T-helper 2 cell treated with Interferon-gamma antibody and Interleukin-4, amounts not matched to agents 100 ng/mL and 5 ng/mL, for 36 hours (primary cell): ENCODE measurements at regions not wholly inside any gene's neighbourhood (a gene's known extent, or its start where the extent isn't known, plus 50 kb on each side); places are given as distances from the start of the nearest gene placed in this dataset.
"Not testable (repeated sequence)": the region's sequence is repeated elsewhere in the genome, so short reads cannot be mapped to it uniquely, and the experiment has no call there.

Experiments used
- intact Hi-C: fragments of 100-400 bp; cut with micrococcal nuclease; formaldehyde crosslinking; loops from one replicate; pipeline ENCODE4 v1.15.1; 2023

DNA sequence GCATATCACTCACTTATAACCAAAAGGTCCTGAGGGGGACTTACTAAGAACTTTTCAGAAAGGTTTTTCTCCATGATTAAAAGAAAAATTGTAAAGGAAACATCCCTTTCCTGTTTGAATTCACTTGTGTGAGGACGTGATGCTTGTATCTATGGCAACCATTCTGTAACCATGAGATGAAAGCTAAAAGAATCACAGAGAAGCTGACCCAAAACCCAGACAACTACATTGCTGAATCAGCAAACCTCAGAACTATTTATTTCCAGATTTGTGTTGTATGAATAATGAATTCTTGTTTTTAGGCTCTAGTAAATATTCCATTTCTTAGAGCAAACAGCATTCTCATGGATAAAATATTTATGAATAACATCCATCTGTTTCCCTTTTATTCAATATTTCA lies 91.2 kb downstream of the RCHY1 start:
- intact Hi-C loops: no loop called here

GRCh38 chr4:75412746-75413145 lies 101.5 kb downstream of the RCHY1 start:
- intact Hi-C loops: no loop called here

DNA sequence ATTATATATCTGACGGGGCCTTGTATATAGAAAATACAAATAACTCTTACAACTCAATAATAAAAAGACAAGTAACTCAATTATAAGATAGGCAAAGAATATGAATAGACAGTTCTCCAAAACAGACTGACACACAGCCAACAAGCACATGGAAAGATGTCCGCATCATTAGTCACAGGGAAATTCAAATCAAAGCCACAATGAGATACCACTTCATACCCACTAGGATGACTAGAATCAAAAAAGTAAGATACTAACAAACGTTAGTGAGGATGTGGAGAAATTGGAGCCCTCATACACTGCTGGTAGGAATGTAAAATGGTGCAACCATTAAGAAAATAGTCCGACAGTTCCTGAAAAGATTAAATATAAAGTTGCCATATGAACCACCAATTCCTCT lies 115.7 kb downstream of the RCHY1 start:
- intact Hi-C loops: no loop called here

DNA sequence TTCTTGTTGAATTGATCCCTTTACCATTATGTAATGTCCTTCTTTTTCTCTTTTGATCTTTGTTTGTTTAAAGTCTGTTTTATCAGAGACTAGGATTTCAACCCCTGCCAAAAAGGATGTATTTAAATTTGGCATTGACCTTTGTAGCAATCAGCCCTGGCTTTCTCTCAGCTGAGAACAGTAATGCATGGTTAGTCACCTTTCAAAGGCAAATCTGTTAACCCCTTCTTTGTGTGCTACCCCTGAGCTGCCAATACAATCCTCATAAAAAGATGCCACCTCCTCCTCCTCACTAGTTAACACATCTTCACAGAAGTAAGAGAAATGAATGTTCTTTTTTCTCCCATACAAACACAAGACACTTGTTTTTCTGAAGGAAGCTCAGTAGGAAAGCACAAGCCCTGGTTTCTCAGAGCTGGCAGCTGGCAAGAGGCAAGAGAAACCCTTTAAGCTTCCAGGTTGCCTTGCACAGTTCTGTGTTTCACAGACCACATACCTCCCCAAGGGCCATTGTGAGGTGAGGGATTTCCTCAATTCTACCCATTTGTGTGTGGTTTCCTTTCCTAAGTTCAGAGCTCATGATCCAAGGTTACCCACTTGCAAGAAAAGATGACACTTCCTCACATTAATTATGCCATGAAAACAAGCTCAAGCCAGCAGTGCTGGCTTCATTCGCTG lies 122.6 kb downstream of the RCHY1 start:
- intact Hi-C loops: no loop called here

- intact Hi-C loops: not testable (repeated sequence)
Observed at GRCh38 chr4:75386426-75386825, 127.8 kb downstream of the RCHY1 start.

DNA sequence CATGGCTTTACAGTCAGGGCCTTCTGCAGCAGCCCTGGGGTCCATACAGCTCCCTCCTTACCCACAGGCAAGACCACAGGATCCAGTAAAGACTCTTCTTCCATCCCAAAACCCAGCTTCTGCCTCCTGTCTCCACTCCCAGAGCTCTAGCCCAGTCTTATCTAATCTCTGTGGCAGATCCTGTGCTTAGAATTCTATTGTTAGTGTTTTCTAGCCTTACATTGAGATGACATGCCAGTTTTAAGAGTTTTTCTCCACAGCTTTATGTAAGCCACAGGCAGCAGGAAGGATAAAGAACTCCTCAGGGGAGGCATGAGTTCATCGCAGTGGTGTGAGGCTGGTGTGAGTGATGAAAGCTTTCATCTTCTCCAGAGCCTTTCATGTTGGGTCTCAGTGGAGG lies 129.1 kb downstream of the RCHY1 start:
- intact Hi-C loops: no loop called here

DNA sequence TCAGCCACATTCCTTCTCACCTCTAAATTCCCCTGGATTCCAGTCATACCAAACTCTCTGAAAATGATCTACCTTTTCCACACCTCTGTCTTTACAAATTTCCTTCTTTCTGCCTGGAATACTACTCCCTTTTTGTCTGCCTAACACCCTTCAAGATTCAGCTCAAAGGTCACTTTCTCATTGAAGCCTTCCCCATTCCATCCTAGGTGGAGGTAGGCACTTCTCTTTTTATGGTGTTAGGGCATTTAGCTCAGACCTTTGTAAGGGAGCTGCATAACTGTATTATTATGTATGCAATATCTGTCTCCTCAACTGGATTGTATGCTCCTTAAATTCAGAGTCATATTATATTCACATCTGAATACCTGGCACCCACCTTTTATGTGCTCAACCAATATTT lies 137.7 kb downstream of the RCHY1 start:
- intact Hi-C loops: no loop called here

DNA sequence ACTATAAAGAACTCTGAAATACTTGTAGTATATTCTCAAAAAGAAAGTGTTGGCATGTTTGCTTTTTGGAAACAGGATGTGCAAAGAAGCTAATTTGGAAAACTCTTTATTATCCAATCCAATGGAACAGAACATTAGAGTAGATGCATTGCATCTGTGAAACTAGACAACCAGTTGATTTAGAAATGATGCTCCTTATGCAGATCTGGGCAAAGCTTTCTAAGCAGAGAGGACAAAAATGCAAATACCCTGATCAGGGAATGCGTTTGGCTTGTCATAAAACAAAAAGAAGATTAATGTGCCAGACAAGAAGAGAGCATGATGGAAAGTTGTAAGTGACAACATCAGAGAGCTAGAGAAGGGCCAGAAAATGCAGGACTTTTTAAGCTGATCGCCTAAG lies 142.3 kb downstream of the RCHY1 start:
- intact Hi-C loops: no loop called here

DNA sequence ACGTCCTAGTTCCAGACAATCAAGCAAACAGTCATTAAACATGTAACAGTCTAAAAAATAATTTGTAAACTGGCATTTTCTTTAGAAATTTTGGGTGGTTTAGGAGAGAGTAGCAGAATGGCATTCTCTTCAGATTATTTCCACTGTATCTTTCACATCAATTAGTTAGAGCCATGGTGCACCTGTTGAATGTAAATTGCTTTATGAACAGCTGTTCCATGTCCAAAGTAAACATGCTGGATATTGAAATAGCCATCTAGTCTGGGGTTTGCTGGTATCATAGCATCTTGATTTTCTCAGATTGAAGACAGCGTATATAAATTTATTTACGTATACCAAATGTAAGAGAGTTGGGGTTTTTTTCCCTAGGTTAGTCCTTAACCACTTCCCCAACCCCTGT lies 143.6 kb downstream of the RCHY1 start:
- intact Hi-C loops: no loop called here

GRCh38 chr4:75345423-75345822 lies 168.8 kb downstream of the RCHY1 start:
- intact Hi-C loops: no loop called here

GRCh38 chr4:75344915-75345314 lies 169.3 kb downstream of the RCHY1 start:
- intact Hi-C loops: no loop called here

DNA sequence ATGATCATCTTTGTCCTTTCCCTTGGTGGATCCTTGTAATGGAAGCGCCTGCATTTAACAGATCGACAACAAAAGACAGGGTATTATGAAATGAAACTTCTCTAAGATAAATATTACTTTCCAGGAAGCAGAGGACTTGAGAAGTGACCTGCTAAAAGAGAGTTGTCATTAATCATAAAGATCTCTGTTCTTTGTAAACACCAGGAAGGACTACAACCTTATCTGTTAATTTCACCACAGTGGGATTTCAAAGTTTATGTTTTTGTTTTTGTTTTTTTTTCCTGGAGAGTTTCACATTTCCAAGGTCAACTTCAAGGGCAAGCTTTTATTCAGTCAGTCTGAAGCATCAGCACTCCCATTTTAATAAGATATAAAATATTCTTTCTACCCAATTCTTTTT lies 170.9 kb downstream of the RCHY1 start:
- intact Hi-C loops: no loop called here

GRCh38 chr4:75340561-75340960 lies 173.6 kb downstream of the RCHY1 start:
- intact Hi-C loops: no loop called here

- intact Hi-C loops: no loop called here
Observed at GRCh38 chr4:75338352-75338880, 175.8 kb downstream of the RCHY1 start.

DNA sequence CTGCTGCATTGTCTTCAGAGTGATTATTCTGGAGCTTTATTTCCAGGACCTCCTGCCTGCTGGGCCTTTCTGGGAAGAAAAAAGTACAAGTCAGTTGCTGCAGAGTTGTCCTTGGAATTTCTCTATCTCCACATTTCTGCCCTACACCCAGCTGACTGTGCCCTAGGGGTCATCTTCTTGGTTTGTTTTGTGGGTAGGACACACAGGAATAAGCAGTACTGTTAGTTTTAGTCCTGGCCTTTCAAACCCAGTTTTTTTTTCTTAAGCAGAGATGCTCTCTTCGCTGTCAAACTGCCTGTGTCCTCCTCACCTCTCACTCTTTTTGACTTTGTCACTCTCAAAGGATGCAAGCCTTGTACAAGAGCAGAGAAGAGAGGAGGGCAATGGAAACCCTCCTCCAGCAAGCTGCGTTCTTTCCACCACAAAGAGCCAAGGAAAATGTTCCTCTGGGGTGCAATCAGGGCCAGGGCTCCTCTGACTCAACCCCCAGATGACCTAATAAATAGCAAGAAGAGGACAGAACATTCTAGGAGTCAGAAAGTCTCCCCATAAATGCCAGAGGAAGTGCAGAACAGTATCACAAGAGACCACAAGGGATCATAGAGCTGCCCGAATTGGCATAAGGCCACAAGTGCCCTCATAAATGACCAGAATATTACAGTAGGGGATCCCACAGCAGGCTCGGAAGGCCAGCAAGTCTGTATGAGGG lies 186.2 kb downstream of the RCHY1 start:
- intact Hi-C loops: no loop called here

GRCh38 chr4:75325318-75325979 lies 188.8 kb downstream of the RCHY1 start:
- intact Hi-C loops: no loop called here

GRCh38 chr4:75321484-75321883 lies 192.7 kb downstream of the RCHY1 start:
- intact Hi-C loops: no loop called here

DNA sequence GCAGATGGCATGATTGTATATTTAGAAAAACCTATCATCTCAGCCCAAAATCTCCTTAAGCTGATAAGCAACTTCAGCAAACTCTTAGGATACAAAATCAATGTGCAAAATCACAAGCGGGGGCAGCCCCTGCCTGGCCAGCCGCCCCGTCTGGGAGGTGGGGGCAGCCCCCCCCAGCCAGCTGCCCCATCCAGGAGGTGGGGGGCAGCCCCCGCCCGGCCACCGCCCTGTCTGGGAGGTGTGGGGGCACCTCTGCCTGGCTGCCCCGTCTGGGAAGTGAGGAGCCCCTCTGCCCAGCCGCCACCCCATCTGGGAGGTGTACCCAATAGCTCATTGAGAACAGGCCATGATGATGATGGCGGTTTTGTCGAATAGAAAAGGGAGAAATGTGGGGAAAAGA lies 196.6 kb downstream of the RCHY1 start:
- intact Hi-C loops: not testable (repeated sequence)

GRCh38 chr4:75308049-75308448 lies 206.2 kb downstream of the RCHY1 start:
- intact Hi-C loops: no loop called here

DNA sequence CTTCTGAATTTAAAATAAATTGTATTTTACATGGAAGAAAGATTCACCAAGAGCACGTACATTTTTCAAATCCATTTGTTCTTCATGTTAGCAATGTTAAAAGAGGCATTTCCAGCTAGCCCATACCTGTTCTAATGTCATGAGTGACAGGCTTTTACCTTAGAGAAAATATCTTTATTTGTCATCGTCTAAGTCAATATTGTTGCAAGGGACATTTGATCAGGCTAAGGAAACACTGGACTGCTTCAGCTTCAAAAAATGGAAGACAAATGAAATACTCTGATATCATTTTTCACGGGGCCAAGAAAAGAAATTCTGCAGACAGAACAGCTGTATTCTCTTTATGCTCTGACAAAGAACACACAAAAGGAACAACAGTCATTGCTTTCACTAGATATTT lies 207.7 kb downstream of the RCHY1 start:
- intact Hi-C loops: no loop called here

DNA sequence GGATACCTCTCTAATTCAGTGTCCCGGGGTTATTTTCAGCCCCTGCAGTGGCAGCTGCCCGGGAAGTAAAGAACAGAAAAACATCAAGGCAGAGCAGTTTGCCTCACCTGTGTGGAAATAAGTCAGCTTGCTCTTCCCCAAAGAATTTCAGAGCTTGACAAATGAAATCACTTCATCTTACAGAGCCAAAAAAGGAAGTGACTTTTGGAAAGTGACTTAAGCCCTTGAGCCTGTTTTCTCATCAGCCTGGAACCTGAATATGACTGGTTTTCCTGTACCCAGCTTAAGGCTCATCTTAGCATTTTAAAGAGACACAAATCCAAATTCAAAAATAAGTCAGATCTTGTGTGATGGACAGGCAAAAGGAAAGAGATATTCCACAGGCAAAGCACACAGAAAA lies 211.6 kb downstream of the RCHY1 start:
- intact Hi-C loops: no loop called here

DNA sequence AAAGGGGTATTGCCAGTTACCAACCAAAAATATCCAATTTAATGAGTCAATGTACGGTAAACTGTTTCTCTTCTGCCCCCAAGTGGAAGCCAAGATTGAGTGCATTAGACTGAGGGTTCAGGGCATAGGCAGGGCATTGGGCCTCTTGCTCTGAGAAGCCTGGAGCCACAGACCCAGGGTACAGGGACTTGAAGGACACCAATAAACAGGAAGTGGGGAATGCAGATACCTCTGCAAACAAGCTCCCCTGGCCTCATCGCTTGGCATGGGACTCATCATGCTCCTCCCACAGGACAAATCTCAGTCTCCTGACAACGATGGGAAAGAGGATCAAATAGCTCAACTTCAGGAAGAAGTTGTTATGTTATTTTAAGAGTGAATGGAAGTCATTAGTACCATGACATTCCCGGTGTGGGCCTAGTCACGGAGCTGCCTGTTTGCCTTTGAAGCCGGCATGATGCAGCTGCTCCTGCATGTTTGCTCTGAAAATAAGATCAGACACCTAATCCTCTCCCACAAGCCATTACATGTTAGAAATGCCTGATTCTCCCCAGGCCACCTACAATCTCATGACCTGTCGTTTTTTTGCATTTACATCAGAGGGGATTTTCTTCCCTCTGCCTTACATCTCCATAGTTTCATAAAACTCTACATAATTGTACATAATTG lies 224.2 kb downstream of the RCHY1 start:
- intact Hi-C loops: no loop called here
